Esophagus (tissue), 2 donors: ENCODE measurements at regions not wholly inside any gene's neighbourhood (a gene's known extent, or its start where the extent isn't known, plus 50 kb on each side); places are given as distances from the start of the nearest gene placed in this dataset.

Experiments
- H3K27ac ChIP-seq, 2 donors: one replicate each; pipeline ENCODE4 v1.5.1; 2013; ENCODE audit warnings: low read depth in 2 of 2, mild to moderate bottlenecking in 2 of 2, inconsistent platforms in 1 of 2, low read length in 1 of 2, moderate library complexity in 1 of 2
- H3K27me3 ChIP-seq, 2 donors: one replicate each; pipeline ENCODE4 v1.6.1; 2013; ENCODE audit warnings: low read length in 2 of 2, control low read depth in 1 of 2, mild to moderate bottlenecking in 1 of 2; ENCODE audit not compliant: insufficient read depth in 2 of 2, control insufficient read depth in 1 of 2
- H3K36me3 ChIP-seq, 2 donors: one replicate each; pipeline ENCODE4 v1.6.1; 2013; ENCODE audit warnings: low read length in 1 of 2; ENCODE audit not compliant: control insufficient read depth in 2 of 2, insufficient read depth in 2 of 2
- H3K4me1 ChIP-seq, 2 donors: one replicate each; pipeline ENCODE4 v1.6.1; 2013; ENCODE audit warnings: low read length in 1 of 2; ENCODE audit not compliant: control insufficient read depth in 2 of 2, insufficient read depth in 2 of 2
- H3K4me3 ChIP-seq, 2 donors: one replicate each; pipeline ENCODE4 v1.5.1; 2013; ENCODE audit warnings: low read length in 2 of 2, mild to moderate bottlenecking in 2 of 2, low read depth in 1 of 2, moderate library complexity in 1 of 2
- H3K9me3 ChIP-seq, 2 donors: one replicate each; pipeline ENCODE4 v1.6.1; 2013; ENCODE audit warnings: mild to moderate bottlenecking in 2 of 2, low read depth in 1 of 2, low read length in 1 of 2, moderate library complexity in 1 of 2; ENCODE audit not compliant: control insufficient read depth in 2 of 2, insufficient read depth in 1 of 2
- WGBS, 2 donors: extraction: QIAGEN DNeasy Blood & Tissue Kit; methylation state at CpG; one replicate each; pipeline ENCODE4 v1.1.7; 2013; 5-methylcytosine and 5-hydroxymethylcytosine counted together
- donor health status: healthy with polysubstance abuse.
- donor health status: Bipolar disorder and iron deficiency.

- no peaks in the 10 kb centered on the region for H3K4me1 ChIP-seq
- H3K27me3 ChIP-seq = peaks cover 0 to 2% of the 10 kb centered on the region in 2 donors
- no peaks in the 10 kb centered on the region for H3K36me3 ChIP-seq
- H3K4me3 ChIP-seq = no peak overlapping the region
- no peaks in the 10 kb centered on the region for H3K9me3 ChIP-seq
- WGBS, 2 donors = 56% methylated on average over 6 of the region's 6 CpGs
- no peak overlapping the region for H3K27ac ChIP-seq
Measured at GRCh38 chr11:131099013-131099412, 182.7 kb upstream of the SNX19 start.

GRCh38 chr11:131099746-131100145 is 183.5 kb upstream of the SNX19 start:
- WGBS, 2 donors = 38 to 41% methylated on average over 1 of the region's 1 CpG

GRCh38 chr11:131108760-131109159 is 192.5 kb upstream of the SNX19 start:
- H3K4me3 ChIP-seq = no peak overlapping the region
- H3K4me1 ChIP-seq = no peaks in the 10 kb centered on the region
- H3K36me3 ChIP-seq = no peaks in the 10 kb centered on the region
- no peak overlapping the region for H3K27ac ChIP-seq
- H3K9me3 ChIP-seq = peaks cover 9 to 10% of the 10 kb centered on the region in 2 donors
- no peaks in the 10 kb centered on the region for H3K27me3 ChIP-seq
- 35 to 36% methylated on average over 1 of the region's 1 CpG for WGBS, 2 donors

More at GRCh38 chr11:131099746-131100145, 183.5 kb upstream of the SNX19 start:
- Histone ChIP-seq H3K4me1 (no peaks in the 10 kb centered on the region), H3K27ac (no peak overlapping the region), H3K27me3 (peaks cover 0 to 2% of the 10 kb centered on the region in 2 donors), H3K36me3 (no peaks in the 10 kb centered on the region), H3K9me3 (peaks cover 0 to under 1% of the 10 kb centered on the region in 2 donors), H3K4me3 (no peak overlapping the region)

- H3K27me3 ChIP-seq = no peaks in the 10 kb centered on the region
- peaks cover 9 to 10% of the 10 kb centered on the region in 2 donors for H3K9me3 ChIP-seq
- H3K4me1 ChIP-seq = no peaks in the 10 kb centered on the region
- H3K4me3 ChIP-seq = no peak overlapping the region
- H3K27ac ChIP-seq = no peak overlapping the region
- WGBS, 2 donors = 62 to 75% methylated on average over 4 of the region's 4 CpGs
- H3K36me3 ChIP-seq = no peaks in the 10 kb centered on the region
Measured at GRCh38 chr11:131109257-131109656, 193.0 kb upstream of the SNX19 start.

GRCh38 chr11:131109790-131110189 is 193.5 kb upstream of the SNX19 start:
- Histone ChIP-seq H3K4me3 (no peak overlapping the region), H3K4me1 (no peaks in the 10 kb centered on the region), H3K27me3 (no peaks in the 10 kb centered on the region), H3K36me3 (no peaks in the 10 kb centered on the region), H3K9me3 (peaks cover 8 to 10% of the 10 kb centered on the region in 2 donors), H3K27ac (no peak overlapping the region)
- WGBS, 2 donors = 72 to 82% methylated on average over 5 of the region's 5 CpGs

- no peak overlapping the region for H3K4me3 ChIP-seq
- peaks cover 7 to 10% of the 10 kb centered on the region in 2 donors for H3K9me3 ChIP-seq
- no peaks in the 10 kb centered on the region for H3K36me3 ChIP-seq
- no peaks in the 10 kb centered on the region for H3K27me3 ChIP-seq
- no peaks in the 10 kb centered on the region for H3K4me1 ChIP-seq
- 79 to 91% methylated on average over 4 of the region's 4 CpGs for WGBS, 2 donors
- no peak overlapping the region for H3K27ac ChIP-seq
Measured at GRCh38 chr11:131111775-131112174, 195.5 kb upstream of the SNX19 start.

GRCh38 chr11:131118247-131118646 is 202.0 kb upstream of the SNX19 start:
- Histone ChIP-seq H3K27me3 (no peaks in the 10 kb centered on the region), H3K27ac (no peak overlapping the region), H3K4me3 (no peak overlapping the region), H3K36me3 (no peaks in the 10 kb centered on the region), H3K9me3 (no peaks in the 10 kb centered on the region), H3K4me1 (no peaks in the 10 kb centered on the region)
- 50 to 54% methylated on average over 3 of the region's 3 CpGs for WGBS, 2 donors

- Histone ChIP-seq H3K4me1 (no peaks in the 10 kb centered on the region), H3K4me3 (no peak overlapping the region), H3K9me3 (no peaks in the 10 kb centered on the region), H3K27me3 (no peaks in the 10 kb centered on the region), H3K36me3 (no peaks in the 10 kb centered on the region), H3K27ac (no peak overlapping the region)
- WGBS, 2 donors = 63 to 66% methylated on average over 7 of the region's 7 CpGs
Measured at GRCh38 chr11:131121426-131122333, 205.4 kb upstream of the SNX19 start.

GRCh38 chr11:131122448-131122847 is 206.2 kb upstream of the SNX19 start:
- Histone ChIP-seq H3K27ac (no peak overlapping the region), H3K4me1 (no peaks in the 10 kb centered on the region), H3K36me3 (no peaks in the 10 kb centered on the region), H3K9me3 (no peaks in the 10 kb centered on the region), H3K4me3 (no peak overlapping the region), H3K27me3 (no peaks in the 10 kb centered on the region)
- 75 to 80% methylated on average over 5 of the region's 5 CpGs for WGBS, 2 donors

GRCh38 chr11:131129474-131129873 is 213.2 kb upstream of the SNX19 start:
- 87 to 88% methylated on average over 2 of the region's 2 CpGs for WGBS, 2 donors

More at GRCh38 chr11:131129474-131129873, 213.2 kb upstream of the SNX19 start:
- no peak overlapping the region for H3K4me3 ChIP-seq
- H3K27ac ChIP-seq = no peak overlapping the region
- no peaks in the 10 kb centered on the region for H3K36me3 ChIP-seq
- no peaks in the 10 kb centered on the region for H3K4me1 ChIP-seq
- peaks cover 0 to 2% of the 10 kb centered on the region in 2 donors for H3K27me3 ChIP-seq
- H3K9me3 ChIP-seq = peaks cover 9 to 10% of the 10 kb centered on the region in 2 donors
